Spinal cord (tissue), 9 donors: ENCODE measurements at regions not wholly inside any gene's neighbourhood (a gene's known extent, or its start where the extent isn't known, plus 50 kb on each side); places are given as distances from the start of the nearest gene placed in this dataset.
A peak's percentile ranks its signal among the peaks of the same experiment; 100 is the strongest.
"Not testable (repeated sequence)": the region's sequence is repeated elsewhere in the genome, so short reads cannot be mapped to it uniquely, and the experiment has no call there.

Experiments used
- DNase-seq, 6 donors: peaks; one replicate each; pipeline versions ENCODE4 v3.0.0 to v3.0.0-alpha.2; 2013 to 2015; ENCODE audit warnings: low spot score in 6 of 6, low read depth in 4 of 6
- H3K27ac ChIP-seq: one replicate; pipeline ENCODE4 v1.5.1; 2013; ENCODE audit warnings: low read depth, low read length, control low read depth
- H3K27me3 ChIP-seq: one replicate; pipeline ENCODE4 v1.6.1; 2013; ENCODE audit warnings: low read length; ENCODE audit not compliant: control insufficient read depth, insufficient read depth
- H3K36me3 ChIP-seq: one replicate; pipeline ENCODE4 v1.6.1; 2013; ENCODE audit warnings: low read length; ENCODE audit not compliant: control insufficient read depth, insufficient read depth
- H3K4me1 ChIP-seq: one replicate; pipeline ENCODE4 v1.6.1; 2013; ENCODE audit warnings: low read length; ENCODE audit not compliant: control insufficient read depth, insufficient read depth
- H3K4me3 ChIP-seq: one replicate; pipeline ENCODE4 v1.5.1; 2013; ENCODE audit warnings: low read depth, low read length, control low read depth
- H3K9me3 ChIP-seq: one replicate; pipeline ENCODE4 v1.6.1; 2013; ENCODE audit warnings: low read length; ENCODE audit not compliant: control insufficient read depth, insufficient read depth
- WGBS: methylation state at CpG from one replicate; pipeline ENCODE4 v1.1.5; 2013; ENCODE audit warnings: missing lambda C conversion rate; ENCODE audit not compliant: insufficient coverage; 5-methylcytosine and 5-hydroxymethylcytosine counted together
- donor health status: healthy.

GRCh38 chr15:38644353-38644752 is 79.7 kb upstream of the RASGRP1 start:
- H3K27me3 ChIP-seq, H3K36me3 ChIP-seq, DNase-seq, H3K4me1 ChIP-seq, H3K27ac ChIP-seq, H3K4me3 ChIP-seq, H3K9me3 ChIP-seq: not testable (repeated sequence)
- WGBS, result 100% methylated on average over 2 of the region's 3 CpGs

GRCh38 chr15:38646716-38647115 is 82.1 kb upstream of the RASGRP1 start:
- Histone ChIP-seq H3K9me3 (peaks cover 5% of the 10 kb centered on the region), H3K27ac (no peak overlapping the region), H3K36me3 (no peaks in the 10 kb centered on the region), H3K27me3 (no peaks in the 10 kb centered on the region), H3K4me1 (no peaks in the 10 kb centered on the region), H3K4me3 (no peak overlapping the region)
- DNase-seq, result no peak
- no CpG with 5 or more reads among the region's 3 CpGs for WGBS

DNA sequence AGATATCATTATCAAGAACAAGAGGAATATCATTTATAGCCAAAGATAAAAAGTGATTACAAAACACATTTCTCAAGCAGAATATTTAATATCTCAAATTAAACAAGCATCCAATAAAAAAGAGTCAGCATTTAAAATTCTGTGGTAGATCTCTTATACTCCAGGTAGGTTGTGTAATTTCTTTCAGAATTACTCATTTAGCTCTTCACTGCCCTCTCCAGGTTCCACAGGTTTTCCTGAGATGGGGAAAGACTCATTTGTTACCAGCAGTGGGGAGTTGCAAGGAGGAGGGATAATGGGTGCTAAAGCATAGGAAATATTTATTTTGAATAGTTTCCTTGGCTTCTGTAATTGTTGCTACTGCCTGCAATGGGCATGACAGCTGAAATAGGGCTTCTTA is 83.1 kb upstream of the RASGRP1 start:
- Histone ChIP-seq H3K4me3 (no peak overlapping the region), H3K27ac (no peak overlapping the region), H3K4me1 (no peaks in the 10 kb centered on the region), H3K9me3 (peaks cover 5% of the 10 kb centered on the region), H3K27me3 (no peaks in the 10 kb centered on the region), H3K36me3 (no peaks in the 10 kb centered on the region)
- peak in 2 of 6 donors; percentile 34 to 37 for DNase-seq

DNA sequence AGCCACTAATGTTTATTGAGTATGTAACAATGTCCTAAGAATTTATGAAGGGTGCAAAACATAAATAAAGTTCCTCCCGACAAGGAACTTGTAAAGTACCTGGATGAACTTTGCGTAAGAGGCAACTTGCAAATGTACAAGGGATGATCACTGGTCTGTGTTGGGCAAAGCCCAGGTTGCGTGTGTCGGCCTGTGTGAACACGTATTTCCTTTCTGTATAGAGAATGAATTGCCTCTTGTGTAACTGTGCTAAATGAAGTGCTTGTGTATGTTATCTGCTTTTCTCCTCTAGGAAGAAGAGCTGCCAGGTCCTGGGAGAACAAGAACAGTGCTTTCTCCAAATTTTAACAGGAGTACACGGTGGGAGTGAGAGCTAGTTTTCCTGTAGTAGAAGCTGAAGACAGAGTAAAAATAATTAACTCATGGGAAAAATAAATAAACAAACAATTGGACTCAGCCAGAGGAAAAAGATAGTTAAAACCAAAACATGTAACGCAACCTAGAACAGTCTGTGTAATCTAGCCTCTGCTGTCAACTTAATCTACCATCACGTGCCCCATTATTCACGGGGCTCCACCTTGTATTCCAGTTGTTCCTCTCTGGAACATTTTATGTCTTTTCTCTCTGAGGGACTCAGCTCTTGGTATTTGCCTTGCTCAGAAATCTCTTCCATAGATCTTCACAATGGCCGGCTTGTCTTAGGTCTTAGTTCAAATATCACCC is 83.7 kb upstream of the RASGRP1 start:
- H3K27ac ChIP-seq, result no peak overlapping the region
- peaks cover 5% of the 10 kb centered on the region for H3K9me3 ChIP-seq
- no peak for DNase-seq
- 71% methylated on average over 8 of the region's 10 CpGs for WGBS
- H3K36me3 ChIP-seq, result no peaks in the 10 kb centered on the region
- H3K4me1 ChIP-seq, result no peaks in the 10 kb centered on the region
- H3K27me3 ChIP-seq, result no peaks in the 10 kb centered on the region
- H3K4me3 ChIP-seq, result no peak overlapping the region

- no peaks in the 10 kb centered on the region for H3K4me1 ChIP-seq
- no peak for DNase-seq
- no peaks in the 10 kb centered on the region for H3K36me3 ChIP-seq
- no peak overlapping the region for H3K27ac ChIP-seq
- no peaks in the 10 kb centered on the region for H3K27me3 ChIP-seq
- H3K9me3 ChIP-seq, result no peaks in the 10 kb centered on the region
- H3K4me3 ChIP-seq, result no peak overlapping the region
Measured at GRCh38 chr15:38650384-38650783, 85.8 kb upstream of the RASGRP1 start.

DNA sequence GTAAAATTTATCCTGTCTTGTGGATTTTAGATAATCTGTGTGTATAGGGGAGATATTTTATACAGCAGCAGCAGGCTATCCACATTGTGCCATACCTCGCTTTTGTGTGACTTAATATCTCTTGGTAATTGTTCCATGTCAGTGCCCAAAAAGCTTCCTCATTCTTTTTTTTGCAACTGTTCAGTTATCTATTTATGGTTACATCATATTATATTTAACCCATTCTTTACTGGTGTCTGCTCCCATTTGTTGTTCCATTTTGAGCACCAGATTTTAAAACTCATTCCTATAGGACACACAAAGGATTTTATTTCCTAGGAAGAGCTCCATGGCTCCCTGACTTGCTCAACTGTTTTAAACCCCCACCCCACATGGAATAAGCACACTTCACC is 86.3 kb upstream of the RASGRP1 start:
- no peak for DNase-seq
- WGBS, result no CpG with 5 or more reads among the region's 1 CpG
- H3K4me3 ChIP-seq, result no peak overlapping the region
- no peaks in the 10 kb centered on the region for H3K9me3 ChIP-seq
- H3K27me3 ChIP-seq, result no peaks in the 10 kb centered on the region
- no peaks in the 10 kb centered on the region for H3K4me1 ChIP-seq
- no peaks in the 10 kb centered on the region for H3K36me3 ChIP-seq
- no peak overlapping the region for H3K27ac ChIP-seq

- Histone ChIP-seq H3K27me3 (no peaks in the 10 kb centered on the region), H3K9me3 (no peaks in the 10 kb centered on the region), H3K4me1 (no peaks in the 10 kb centered on the region), H3K36me3 (no peaks in the 10 kb centered on the region), H3K27ac (no peak overlapping the region), H3K4me3 (no peak overlapping the region)
- 71% methylated on average over 6 of the region's 11 CpGs for WGBS
- no peak for DNase-seq
Measured at GRCh38 chr15:38651328-38652038, 86.9 kb upstream of the RASGRP1 start.

DNA sequence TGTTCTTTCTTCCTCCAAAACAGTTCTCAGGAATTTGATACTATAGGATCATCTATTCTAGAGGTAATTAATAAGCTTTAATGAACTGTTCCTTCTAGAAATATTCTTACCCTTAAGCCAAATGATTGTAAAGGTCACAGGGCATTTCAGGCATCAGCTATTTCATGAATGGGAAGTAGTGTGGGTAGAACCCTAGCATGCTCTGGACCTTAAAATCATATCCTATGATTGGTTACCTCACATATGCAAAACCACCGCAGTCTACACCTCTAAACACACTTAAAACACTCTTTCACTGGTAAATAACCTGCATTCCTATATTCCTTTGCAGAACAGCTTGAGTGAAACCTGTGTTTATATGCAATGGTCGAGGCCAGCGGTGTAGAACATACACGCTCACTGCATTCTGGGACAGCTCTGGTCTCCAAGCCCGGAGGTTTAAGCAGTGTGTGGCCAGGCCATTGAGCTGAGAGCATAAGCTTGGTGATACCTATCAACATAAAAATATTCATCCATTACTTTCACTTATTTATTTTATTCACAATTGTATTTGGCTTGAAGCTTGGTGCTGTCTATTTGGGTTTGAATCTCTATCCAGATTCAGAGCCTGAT is 87.7 kb upstream of the RASGRP1 start:
- Histone ChIP-seq H3K27ac (no peak overlapping the region), H3K4me1 (no peaks in the 10 kb centered on the region), H3K27me3 (no peaks in the 10 kb centered on the region), H3K36me3 (no peaks in the 10 kb centered on the region), H3K9me3 (no peaks in the 10 kb centered on the region), H3K4me3 (no peak overlapping the region)
- WGBS, result 90% methylated on average over 5 of the region's 5 CpGs
- DNase-seq, result no peak

- Histone ChIP-seq H3K36me3 (no peaks in the 10 kb centered on the region), H3K27me3 (no peaks in the 10 kb centered on the region), H3K4me1 (no peaks in the 10 kb centered on the region), H3K9me3 (no peaks in the 10 kb centered on the region), H3K4me3 (no peak overlapping the region), H3K27ac (no peak overlapping the region)
- 76% methylated on average over 5 of the region's 6 CpGs for WGBS
- DNase-seq, result no peak
Measured at GRCh38 chr15:38652998-38653397, 88.4 kb upstream of the RASGRP1 start.

DNA sequence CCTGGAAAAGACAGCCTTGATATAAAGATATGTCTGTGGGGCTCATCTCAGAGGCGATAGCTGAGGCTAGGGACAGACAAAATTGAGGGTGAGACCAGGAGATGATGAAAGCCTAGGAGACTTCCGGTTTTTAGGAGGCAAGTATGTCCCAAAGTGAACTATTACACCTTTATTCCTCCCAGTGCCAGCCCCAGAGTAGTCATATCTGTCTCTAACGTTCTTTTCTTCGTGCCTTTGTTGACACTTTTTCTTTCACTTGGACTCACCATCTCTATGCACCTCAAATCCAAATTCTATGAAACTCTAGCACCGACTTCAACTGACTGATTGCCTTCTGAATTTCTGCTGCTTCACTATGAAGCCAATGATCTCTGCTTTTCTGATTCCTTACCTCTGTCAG is 93.8 kb upstream of the RASGRP1 start:
- Histone ChIP-seq H3K4me3 (no peak overlapping the region), H3K27ac (no peak overlapping the region), H3K36me3 (no peaks in the 10 kb centered on the region), H3K27me3 (no peaks in the 10 kb centered on the region), H3K4me1 (no peaks in the 10 kb centered on the region), H3K9me3 (no peaks in the 10 kb centered on the region)
- DNase-seq, result no peak
- 93% methylated on average over 4 of the region's 5 CpGs for WGBS
